Thoracic aorta (tissue), 2 donors: ENCODE measurements at regions not wholly inside any gene's neighbourhood (a gene's known extent, or its start where the extent isn't known, plus 50 kb on each side); places are given as distances from the start of the nearest gene placed in this dataset.

Experiments
- ATAC-seq: fragments of 150-250 bp; one replicate; pipeline ENCODE4 v1.8.0; 2017; ENCODE audit warnings: low read depth; ENCODE audit not compliant: insufficient number of reproducible peaks, low FRiP score
- DNase-seq: peaks from one replicate; pipeline ENCODE4 v3.0.0-alpha.2; 2020; ENCODE audit warnings: low spot score
- H3K27ac ChIP-seq, 2 donors: fragments of 200-600 bp; sonication (generic); 1 replicate in 1 of 2; 2 replicates in 1 of 2; pipeline ENCODE4 v1.5.1; 2016; ENCODE audit warnings: mild to moderate bottlenecking in 2 of 2, moderate library complexity in 2 of 2
- H3K27me3 ChIP-seq: fragments of 200-600 bp; sonication (generic); replicated peaks from 2 replicates; pipeline ENCODE4 v1.6.0; 2016; ENCODE audit warnings: mild to moderate bottlenecking; ENCODE audit not compliant: insufficient read depth
- H3K36me3 ChIP-seq: fragments of 200-600 bp; sonication (generic); one replicate; pipeline ENCODE4 v1.5.1; 2016
- H3K4me1 ChIP-seq, 2 donors: fragments of 200-600 bp; sonication (generic); 1 replicate in 1 of 2; 2 replicates in 1 of 2; pipeline versions ENCODE4 v1.5.1 to v1.6.0; 2016; ENCODE audit warnings: low read depth in 2 of 2, mild to moderate bottlenecking in 1 of 2; ENCODE audit not compliant: control insufficient read depth in 1 of 2
- H3K4me3 ChIP-seq: fragments of 200-600 bp; sonication (generic); 2 replicates; pipeline ENCODE4 v1.5.1; 2016; ENCODE audit warnings: mild to moderate bottlenecking
- H3K9me3 ChIP-seq: fragments of 200-600 bp; sonication (generic); 2 replicates; pipeline ENCODE4 v1.5.1; 2016
- CTCF ChIP-seq: fragments of 200-600 bp; sonication (generic); IDR thresholded peaks from one replicate; pipeline ENCODE4 v1.5.1; 2019; ENCODE audit warnings: antibody characterized with exemption

GRCh38 chr18:28863396-28863795, 686.5 kb upstream of the CDH2 start:
- no peak overlapping the region for H3K27ac ChIP-seq
- H3K36me3 ChIP-seq, result no peaks in the 10 kb centered on the region
- no peak for TF ChIP-seq CTCF
- H3K4me1 ChIP-seq, result peaks cover 0 to 10% of the 10 kb centered on the region in 2 donors
- ATAC-seq, result no peak
- H3K4me3 ChIP-seq, result no peak overlapping the region
- no peaks in the 10 kb centered on the region for H3K27me3 ChIP-seq
- no peaks in the 10 kb centered on the region for H3K9me3 ChIP-seq
- no peak for DNase-seq

- Histone ChIP-seq H3K4me3 (no peak overlapping the region), H3K4me1 (peaks cover 0 to 23% of the 10 kb centered on the region in 2 donors), H3K36me3 (no peaks in the 10 kb centered on the region), H3K27me3 (no peaks in the 10 kb centered on the region), H3K9me3 (no peaks in the 10 kb centered on the region), H3K27ac (no peak overlapping the region)
- no peak for TF ChIP-seq CTCF
- ATAC-seq (no peak), DNase-seq (no peak)
Observed at GRCh38 chr18:28858248-28858647, 681.3 kb upstream of the CDH2 start.

GRCh38 chr18:28855989-28856388, 679.1 kb upstream of the CDH2 start:
- TF ChIP-seq CTCF, result no peak
- DNase-seq (no peak), ATAC-seq (no peak)
- no peaks in the 10 kb centered on the region for H3K9me3 ChIP-seq
- H3K27me3 ChIP-seq, result no peaks in the 10 kb centered on the region
- peaks cover 0 to 19% of the 10 kb centered on the region in 2 donors for H3K4me1 ChIP-seq
- H3K27ac ChIP-seq, result no peak overlapping the region
- H3K4me3 ChIP-seq, result no peak overlapping the region
- no peaks in the 10 kb centered on the region for H3K36me3 ChIP-seq

- no peak overlapping the region for H3K4me3 ChIP-seq
- H3K9me3 ChIP-seq, result no peaks in the 10 kb centered on the region
- DNase-seq (no peak), ATAC-seq (peak; percentile 83)
- TF ChIP-seq CTCF, result no peak
- no peaks in the 10 kb centered on the region for H3K36me3 ChIP-seq
- no peaks in the 10 kb centered on the region for H3K27me3 ChIP-seq
- no peak overlapping the region for H3K27ac ChIP-seq
- H3K4me1 ChIP-seq, result peaks cover 0 to 19% of the 10 kb centered on the region in 2 donors
Observed at GRCh38 chr18:28855524-28855923, 678.6 kb upstream of the CDH2 start.

- no peak overlapping the region for H3K27ac ChIP-seq
- H3K4me1 ChIP-seq, result peaks cover 0 to 19% of the 10 kb centered on the region in 2 donors
- no peak for TF ChIP-seq CTCF
Observed at GRCh38 chr18:28854964-28855363, 678.0 kb upstream of the CDH2 start.

More at GRCh38 chr18:28854964-28855363, 678.0 kb upstream of the CDH2 start:
- Histone ChIP-seq H3K9me3 (no peaks in the 10 kb centered on the region), H3K27me3 (no peaks in the 10 kb centered on the region), H3K36me3 (no peaks in the 10 kb centered on the region), H3K4me3 (no peak overlapping the region)
- peak; percentile 37 for ATAC-seq
- DNase-seq, result no peak
